GM19372 (cell line): ENCODE measurements at regions not wholly inside any gene's neighbourhood (a gene's known extent, or its start where the extent isn't known, plus 50 kb on each side); places are given as distances from the start of the nearest gene placed in this dataset.

ENCODE experiments used
- ATAC-seq: cut with Tn5 transposase; IDR thresholded peaks from one replicate; pipeline ENCODE4 v1.9.1; 2021; ENCODE audit warnings: mild to moderate bottlenecking, low read depth, moderate library complexity; ENCODE audit not compliant: unreplicated experiment

DNA sequence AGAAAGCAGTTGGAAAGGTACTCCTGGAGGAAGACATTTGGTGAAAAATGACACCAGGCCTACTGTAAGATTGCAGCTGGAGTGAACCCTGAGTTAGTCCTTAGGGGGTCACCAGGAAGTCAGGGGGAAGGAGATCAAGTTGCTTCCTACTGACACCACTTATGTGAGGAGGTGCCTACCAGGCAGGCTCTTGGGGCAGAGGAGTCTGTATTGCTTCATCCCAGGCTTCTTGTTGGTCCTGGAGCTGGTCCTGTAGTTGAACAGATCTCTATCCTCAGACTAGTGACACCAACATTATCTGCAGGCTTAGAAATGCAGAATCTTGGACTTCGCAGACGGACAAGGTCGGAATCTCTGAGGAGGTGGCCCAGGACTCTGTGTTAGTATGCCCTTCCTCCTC is 116.0 kb upstream of the ARGLU1 start:
- no peak for ATAC-seq

DNA sequence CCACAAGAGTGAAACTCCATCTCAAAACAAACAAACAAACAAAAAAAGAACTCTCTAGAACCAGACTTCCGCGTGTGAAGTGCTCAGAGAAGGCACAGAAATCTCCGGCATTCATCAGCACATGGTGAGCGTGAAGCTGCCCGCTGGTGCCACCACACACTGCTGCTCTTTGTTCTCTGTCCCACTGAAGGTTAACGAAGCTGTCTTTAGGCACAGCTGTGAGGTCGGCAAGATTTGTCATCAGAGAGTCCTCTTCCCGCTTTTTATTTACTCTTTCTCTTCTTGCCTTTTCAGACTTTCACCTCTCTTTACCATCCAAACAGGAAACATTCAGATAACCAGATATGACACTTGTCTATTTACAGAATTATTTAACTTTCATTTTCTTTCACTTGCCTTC is 115.2 kb upstream of the ARGLU1 start:
- ATAC-seq, result no peak

DNA sequence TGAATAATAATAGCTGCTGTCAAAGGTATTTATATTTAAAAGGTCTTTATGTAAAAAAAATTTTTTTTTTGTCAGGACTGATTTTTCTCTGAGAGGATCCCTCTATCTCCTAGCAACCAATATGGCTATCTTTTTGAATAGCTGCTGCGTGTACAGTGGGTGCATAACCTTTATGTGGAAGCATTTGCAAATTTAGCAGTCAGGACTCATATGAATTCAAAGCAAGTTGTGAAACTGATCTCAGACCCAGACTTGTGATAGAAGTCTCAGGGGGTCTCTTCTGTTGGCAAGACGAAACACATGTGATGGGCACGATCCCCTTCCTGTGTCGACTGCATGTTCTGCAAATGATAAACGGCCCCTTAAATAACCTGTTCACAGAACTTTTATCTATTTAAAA is 114.1 kb upstream of the ARGLU1 start:
- ATAC-seq, result no peak

DNA sequence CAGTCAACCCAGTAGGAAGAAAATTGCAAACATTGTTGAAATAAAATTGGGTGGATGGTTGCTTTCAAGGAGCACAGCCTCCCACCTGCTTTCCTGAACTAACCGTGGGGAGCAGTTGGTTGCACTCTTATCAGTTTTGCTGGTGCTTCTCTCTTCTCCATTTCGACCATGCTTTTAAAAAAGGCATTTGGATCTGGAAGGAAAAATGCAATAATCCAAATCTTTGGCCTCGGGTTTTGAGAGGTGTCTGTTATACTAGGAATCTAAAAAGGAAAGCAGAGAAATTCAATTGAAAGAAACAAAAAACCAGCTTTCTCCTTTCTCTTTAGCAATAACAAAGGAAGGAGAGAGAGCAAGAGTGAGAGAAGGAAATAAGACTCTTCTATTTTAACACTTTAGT is 113.6 kb upstream of the ARGLU1 start:
- no peak for ATAC-seq

DNA sequence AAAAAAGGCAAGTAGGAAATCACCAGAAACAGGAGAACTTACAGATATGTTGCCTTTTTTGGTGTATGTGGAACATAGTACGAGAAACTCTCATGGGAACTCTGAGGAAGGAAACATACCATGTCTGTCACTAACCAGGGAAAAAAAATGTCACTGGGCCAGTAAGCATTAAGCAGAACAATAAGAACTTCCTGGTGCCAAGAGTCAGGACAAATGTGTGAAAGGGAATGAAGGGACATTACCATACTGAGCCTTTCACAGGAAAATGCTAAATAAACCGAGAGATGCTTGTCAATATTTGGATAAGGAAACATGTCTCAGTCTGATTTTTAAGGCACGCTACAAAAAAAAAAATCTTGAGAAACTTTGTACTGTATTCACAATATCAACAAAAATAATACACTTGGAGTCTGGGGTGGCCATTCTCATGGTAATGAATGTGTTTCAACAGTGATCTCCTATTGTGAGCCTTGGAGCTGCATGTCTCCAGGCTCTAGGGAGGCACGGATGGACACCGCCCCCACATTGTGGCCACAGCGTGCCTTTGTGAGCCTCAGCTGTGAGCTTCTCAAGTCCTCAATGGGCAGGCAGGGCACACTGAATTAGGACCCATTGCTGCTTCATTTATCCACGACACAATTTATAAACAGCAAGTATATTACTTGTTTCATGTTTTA is 113.0 kb upstream of the ARGLU1 start:
- no peak for ATAC-seq

DNA sequence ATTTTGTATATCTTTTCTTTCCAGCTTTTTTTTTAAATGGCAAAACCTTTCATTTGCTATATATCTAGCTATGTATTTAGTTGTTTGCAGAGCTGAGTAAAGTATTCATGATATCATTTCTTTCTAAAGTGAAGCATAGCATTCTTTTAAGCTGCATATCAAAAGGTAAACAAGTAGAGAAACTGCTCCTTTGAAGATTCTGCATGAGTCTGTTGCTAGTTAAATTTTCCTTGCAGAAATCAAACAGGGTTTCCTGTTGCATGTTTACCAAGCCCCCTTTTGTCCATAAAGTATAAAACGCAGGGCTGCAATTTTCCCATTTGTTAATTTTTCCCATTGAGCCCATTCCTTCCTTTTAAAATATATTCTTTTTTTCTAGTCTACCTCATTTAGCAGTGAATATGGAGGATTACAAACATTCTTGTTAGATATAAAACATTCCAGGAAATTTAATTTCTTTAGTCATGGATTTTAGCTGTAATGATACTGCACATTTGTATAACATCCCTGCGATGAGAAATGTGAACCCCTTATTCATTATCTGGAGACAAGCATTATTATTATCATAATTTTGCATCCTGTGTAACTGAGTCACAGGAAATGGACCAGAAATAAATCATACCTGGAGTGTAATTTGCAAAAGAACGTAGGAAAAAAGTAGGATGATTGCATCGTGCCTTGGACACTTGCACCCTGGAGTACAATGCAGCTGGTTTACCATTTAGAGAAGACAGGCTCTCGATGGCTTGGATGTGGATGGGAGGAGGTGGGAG is 110.9 kb upstream of the ARGLU1 start:
- no peak for ATAC-seq

DNA sequence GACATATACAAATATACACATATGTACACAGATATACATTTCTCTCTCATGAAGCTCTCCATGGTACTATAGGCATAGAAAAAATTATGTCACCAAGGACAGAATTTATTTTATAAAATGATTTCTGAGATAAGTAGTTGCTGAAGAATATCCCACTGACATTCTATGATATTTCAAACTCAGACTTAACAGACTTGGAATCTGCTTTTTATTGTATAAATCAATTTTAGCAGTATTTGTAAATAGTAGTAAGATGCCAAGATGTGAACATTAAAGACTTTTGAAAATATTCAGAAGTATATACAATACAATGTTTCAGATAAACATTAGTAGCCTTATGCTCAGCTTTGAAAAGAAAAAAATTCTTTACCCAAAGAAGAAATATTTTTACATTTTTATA is 107.4 kb upstream of the ARGLU1 start:
- no peak for ATAC-seq

DNA sequence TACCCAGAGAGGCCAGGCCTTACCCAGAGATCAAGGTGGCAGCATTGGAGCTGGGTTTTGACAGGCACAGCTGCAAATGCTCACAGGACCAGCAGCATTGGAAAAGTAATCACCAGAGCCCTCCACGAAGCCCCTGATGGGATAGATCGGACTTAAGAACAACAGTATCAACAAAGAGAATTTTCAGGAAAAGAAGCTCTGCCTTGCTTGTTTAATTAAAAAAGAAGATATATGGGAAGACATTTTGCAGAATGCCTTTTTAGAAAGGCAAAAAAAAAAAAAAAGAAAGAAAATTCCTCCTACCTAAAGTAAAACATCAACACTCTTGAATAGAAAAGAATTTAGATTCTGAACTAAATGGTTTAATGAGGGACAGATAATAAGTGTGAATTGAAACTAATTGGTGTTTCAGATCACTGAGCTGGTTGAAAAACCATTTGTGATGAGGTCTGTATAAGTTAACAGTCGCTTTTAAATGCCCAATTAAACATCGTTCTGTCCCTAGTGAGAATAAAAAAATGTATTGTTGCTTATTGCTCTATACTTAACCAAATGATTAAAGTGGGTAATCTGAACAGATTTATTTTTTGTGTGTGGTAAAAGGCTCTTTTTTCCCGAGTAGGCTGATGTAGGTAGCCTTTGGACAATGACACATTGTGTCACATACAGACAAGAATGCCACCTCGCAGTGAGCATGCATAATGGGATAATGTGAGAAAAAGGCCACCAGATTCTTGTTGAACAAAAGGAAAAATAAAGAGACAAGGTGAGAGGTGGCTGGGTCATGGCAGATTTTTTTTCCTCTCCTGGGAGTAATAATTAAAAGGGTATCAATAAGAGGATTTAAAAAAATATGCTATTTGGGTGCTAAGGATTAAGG is 93.0 kb upstream of the ARGLU1 start:
- no peak for ATAC-seq

DNA sequence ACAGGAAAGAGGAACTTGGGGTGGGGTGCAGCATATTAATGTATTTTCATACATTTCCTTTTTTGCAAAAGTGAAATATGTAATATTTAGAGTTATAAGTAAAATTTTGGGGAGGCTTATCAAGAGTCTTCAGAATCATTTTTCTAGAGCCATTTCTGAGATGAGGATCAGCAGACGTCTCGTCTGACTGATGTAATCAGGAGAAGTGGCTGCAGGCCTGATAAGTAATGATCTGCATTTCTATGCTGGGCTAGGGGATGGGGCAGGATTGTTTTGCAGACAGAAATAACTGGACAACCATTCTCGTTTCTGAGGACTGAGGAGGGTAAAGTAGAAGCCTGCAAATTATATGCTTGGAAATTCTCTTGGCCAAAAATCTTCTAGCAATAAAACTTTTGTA is 89.2 kb upstream of the ARGLU1 start:
- ATAC-seq, result no peak

DNA sequence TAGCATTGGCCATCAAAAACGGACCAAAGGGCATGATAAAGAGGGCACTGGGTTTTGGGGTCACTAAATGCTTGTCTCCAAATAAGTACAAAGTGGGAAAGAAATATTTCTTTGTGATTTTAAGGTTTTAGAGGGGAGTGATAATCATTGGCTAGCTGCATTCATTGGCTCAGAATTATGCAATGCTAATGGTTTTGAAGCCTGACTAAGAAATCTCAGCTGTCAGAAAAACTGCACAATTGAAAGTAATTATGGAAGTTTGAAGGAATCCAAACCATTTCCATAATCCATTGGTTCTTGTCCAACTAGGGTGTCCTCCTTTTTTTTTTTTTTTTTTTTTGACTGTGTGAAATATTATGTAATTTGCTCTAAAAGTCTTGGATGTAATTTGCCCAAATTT is 88.2 kb upstream of the ARGLU1 start:
- no peak for ATAC-seq

DNA sequence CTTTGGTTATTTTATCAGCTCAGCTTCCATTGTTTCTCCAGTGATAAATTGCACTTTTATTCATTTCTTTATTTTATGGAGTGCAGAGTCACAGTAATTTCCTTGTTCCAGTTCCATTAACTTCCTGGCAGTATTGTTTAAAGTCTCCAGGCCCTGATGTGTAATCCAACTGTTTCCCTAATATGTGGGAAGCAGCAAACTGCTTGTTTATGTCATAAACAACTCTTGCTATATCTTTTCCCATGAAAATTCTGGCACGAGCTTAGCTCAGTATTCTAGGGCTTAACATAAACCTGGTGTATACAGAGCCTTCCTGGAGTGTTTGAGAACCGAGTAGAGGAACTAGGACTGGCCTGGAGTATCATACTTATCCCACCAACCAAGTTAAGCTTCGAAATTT is 83.5 kb upstream of the ARGLU1 start:
- no peak for ATAC-seq

DNA sequence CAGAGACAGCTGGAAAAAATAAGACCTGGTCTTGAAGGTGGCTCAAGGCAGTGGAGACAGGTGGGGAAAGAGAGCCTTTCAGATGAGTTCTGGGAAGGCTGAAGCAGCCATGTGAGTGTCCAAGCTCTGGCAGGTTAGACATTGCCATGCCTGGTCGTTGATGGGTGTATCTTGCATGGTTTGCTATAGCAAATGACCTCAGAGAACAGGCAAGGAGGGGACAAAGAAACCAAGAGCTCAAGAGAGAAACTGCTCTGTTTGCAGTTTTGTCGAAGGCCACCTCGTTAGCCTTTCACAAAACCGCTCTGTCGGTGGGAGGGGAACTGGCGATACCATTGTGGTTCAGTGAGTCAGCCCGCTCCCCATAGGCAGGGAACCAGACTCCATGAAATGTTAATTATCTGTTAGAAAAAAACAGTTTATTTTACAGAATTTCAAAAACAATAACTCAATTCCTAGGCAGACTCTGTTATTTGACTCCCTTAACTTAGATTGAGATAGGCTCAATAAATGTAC is 82.8 kb upstream of the ARGLU1 start:
- no peak for ATAC-seq

DNA sequence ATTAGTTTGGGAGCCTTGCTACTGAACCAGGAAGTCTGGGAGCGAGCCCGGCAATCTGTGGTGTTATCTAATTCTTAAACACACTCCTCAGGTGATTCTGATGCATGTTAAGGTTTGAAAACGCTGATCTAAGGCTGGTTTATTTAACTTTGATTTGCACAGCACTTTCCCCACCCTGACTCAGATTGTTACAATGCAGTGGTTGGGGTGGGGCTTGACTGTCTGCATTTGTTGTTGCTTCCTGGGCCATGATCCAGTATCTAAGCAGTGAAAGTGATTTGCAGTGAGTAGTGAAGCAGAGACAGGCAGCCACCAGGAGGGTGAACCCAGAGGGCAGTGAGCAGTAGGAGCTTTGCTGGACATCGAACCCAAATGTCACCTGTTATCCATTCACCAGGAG is 81.6 kb upstream of the ARGLU1 start:
- ATAC-seq, result no peak

DNA sequence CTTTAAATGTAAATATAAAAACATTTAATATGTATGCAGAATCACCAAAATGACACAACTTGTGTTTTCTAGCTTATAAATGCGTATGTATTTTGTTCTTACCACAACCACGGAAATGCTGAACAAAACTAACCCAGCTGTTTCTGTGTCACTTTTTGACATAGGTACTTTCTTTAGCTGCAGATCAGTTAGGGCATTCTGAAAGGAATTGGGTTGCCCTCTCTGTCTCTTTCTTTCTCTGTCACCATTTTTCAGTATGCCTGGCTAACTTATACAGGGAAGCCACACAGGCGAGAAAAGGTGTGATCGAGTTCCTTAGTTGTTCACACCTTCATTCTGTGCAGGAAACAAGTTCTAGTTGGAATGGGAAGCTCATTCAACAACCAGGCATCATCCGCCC is 72.6 kb upstream of the ARGLU1 start:
- ATAC-seq, result no peak

DNA sequence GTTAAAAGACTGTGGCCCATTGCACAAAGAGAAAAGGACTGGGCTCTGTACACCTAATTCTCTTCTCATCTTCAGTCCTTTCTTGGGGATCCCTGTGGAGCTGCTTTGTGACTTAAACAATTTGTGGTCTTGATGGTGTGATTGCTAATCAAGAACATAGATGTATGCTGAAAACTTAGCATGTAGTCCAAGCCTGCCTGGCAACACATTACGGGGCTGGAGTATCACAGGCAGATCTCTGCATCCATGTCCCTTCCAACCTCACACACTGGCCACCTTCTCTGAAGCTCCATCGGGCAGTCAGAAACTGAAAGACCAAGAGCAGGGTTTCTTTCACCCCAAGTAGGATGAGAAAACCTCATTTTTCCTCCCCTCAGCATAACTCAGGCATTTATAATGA is 69.6 kb upstream of the ARGLU1 start:
- ATAC-seq, result no peak

DNA sequence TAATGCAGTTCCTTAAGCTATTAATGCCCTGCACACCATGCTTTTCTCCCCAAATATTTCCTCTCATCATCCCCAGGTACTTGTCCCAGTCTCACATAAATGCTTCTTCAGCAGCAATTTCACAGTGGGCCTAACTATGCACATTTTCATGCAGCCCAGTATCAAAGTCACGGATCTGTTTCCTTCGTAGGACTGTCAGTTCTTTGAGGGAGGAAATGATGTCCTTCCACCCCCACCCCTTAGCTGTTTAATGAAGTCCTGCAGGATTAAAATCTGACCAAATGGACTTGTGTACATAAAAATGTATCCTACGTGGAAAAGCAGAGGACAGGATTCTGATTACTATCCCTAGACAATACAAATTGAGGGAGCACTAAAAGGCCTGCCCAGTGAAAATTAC is 68.6 kb upstream of the ARGLU1 start:
- no peak for ATAC-seq

DNA sequence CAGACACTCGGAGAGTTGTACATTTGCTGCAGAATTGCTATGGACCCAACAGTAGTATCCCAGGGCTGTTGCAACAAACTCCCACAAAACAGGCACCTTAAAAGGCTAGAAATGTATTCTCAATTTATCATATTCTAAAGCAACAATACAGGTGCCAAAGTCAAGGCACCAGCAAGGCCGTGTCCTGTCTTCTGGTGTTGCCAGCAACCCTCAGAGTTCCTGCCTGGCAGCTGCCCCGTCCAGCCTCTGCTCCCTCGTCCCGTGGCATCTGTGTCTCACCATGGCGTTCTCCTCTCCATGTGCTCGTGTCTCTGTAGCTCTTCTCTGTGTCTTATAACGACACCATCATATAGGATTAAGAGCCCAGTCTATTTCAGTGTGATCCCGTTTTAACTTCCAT is 67.7 kb upstream of the ARGLU1 start:
- ATAC-seq, result no peak

DNA sequence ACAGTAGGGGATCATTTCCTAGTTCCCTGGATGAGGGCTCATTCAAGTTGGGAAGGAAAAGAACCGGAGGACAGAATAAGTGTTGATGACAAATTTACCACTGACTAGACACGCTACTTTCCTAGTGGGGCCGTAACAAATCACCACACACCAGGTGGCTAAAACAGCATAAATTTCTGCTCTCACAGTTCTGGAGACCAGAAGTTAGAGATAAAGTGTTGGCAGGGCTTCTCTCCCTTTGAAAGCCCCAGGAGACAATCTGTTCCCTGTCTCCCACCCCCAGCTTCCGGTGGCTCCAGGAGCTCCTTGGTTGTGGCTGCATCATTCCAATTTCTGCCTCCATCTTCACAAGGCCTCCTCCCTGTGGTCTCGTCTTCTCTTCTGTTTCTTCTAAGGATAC is 65.4 kb upstream of the ARGLU1 start:
- ATAC-seq, result no peak

DNA sequence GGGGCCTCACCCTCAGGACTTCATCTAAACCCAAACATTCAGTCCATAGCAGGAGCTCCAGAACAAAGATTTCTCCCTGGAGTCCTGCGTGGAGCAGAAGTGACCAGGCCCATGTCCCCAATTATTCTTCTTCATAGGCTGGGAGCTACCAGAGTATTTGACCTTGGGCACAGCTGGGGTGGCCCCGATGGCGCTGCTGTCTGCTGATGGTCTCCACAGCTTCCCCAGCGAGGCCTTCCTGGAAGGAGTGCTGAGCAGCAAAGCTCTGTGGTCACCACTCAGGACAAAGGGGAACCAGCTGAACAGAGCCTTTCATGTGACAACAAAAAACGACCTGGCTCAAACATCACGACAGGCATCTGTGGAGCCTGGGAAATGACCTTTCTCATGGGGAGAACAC is 62.7 kb upstream of the ARGLU1 start:
- ATAC-seq, result no peak

DNA sequence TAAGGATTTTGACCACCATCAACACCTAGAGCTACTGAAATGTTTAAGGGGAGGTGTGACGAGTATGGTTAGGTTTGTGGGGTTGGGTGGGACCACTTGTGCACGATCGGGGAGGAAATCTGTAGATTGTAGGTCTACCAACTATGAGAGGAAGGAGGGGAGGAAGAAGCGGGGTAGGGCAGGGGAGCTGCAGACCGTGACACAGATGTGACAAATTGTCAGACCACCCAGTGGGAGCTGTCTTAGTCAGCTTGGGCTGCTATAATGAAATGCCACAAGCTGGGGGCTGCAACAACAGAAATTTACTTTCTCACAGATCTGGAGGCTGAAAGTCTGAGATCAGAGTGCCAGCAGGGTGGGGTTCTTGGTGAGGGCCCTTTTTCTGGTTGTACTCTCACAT is 62.2 kb upstream of the ARGLU1 start:
- no peak for ATAC-seq

DNA sequence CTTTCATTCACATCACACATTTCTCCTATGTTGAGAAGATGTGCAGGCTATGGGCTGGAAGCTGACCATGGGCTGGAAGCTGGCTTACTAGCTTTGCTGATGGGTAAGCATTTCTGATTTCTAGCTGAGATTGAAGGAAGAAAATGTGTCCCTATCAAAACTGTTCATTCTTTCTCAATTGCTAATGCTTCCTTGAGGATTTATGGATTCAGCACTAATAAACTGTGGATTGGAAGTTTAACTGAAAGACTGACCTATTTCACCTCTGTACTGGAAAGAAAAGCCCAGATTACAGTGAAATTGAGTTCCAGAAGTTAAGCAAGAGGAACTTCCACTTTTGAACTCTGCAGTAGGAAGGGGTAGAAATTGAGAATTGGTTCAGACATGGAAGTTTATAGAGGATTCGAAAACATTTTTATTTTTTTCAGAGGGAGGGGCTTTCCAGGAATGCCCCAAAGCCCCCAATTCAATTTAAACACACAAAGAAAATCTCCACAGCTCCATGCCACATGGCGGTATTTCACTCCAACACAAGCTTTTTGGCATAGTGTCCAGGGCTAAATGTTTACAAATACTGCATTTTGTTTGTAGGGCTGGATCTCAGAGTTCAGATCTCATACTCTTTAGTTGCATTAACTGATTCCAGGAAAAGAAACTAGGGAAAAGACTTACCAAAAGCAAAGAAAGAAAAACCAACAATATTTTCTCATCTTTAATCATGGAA is 61.2 kb upstream of the ARGLU1 start:
- no peak for ATAC-seq
